Stomach smooth muscle (tissue), 2 donors: ENCODE measurements at regions not wholly inside any gene's neighbourhood (a gene's known extent, or its start where the extent isn't known, plus 50 kb on each side); places are given as distances from the start of the nearest gene placed in this dataset.

ENCODE experiments used
- H3K27ac ChIP-seq: one replicate; pipeline ENCODE4 v1.7.0; 2013; ENCODE audit warnings: mild to moderate bottlenecking, low read length, inconsistent platforms
- H3K27me3 ChIP-seq, 2 donors: one replicate each; pipeline ENCODE4 v1.7.0; 2013; ENCODE audit warnings: low read length in 2 of 2; ENCODE audit not compliant: insufficient read depth in 2 of 2, control insufficient read depth in 1 of 2
- H3K36me3 ChIP-seq, 2 donors: one replicate each; pipeline ENCODE4 v1.7.0; 2013; ENCODE audit warnings: low read length in 2 of 2; ENCODE audit not compliant: control insufficient read depth in 2 of 2, insufficient read depth in 2 of 2
- H3K4me1 ChIP-seq: one replicate; pipeline ENCODE4 v1.7.0; 2013; ENCODE audit warnings: low read length; ENCODE audit not compliant: control insufficient read depth, insufficient read depth
- H3K4me3 ChIP-seq, 2 donors: one replicate each; pipeline ENCODE4 v1.7.0; 2013; ENCODE audit warnings: low read length in 2 of 2
- H3K9ac ChIP-seq, 2 donors: one replicate each; pipeline ENCODE4 v1.7.0; 2013; ENCODE audit warnings: low read length in 2 of 2, mild to moderate bottlenecking in 1 of 2
- H3K9me3 ChIP-seq, 2 donors: one replicate each; pipeline ENCODE4 v1.7.0; 2013; ENCODE audit warnings: low read length in 2 of 2; ENCODE audit not compliant: control insufficient read depth in 2 of 2
- donor health status: healthy.
- donor health status: Pancreatic carcinoma.

- no peak overlapping the region for H3K27ac ChIP-seq
- no peaks in the 10 kb centered on the region for H3K9me3 ChIP-seq
- H3K4me1 ChIP-seq, result no peaks in the 10 kb centered on the region
- H3K27me3 ChIP-seq, result no peaks in the 10 kb centered on the region
- no peak overlapping the region for H3K9ac ChIP-seq
- H3K36me3 ChIP-seq, result no peaks in the 10 kb centered on the region
- H3K4me3 ChIP-seq, result no peak overlapping the region
Measured at GRCh38 chr1:56390934-56391731, 188.2 kb downstream of the PLPP3 start.

- H3K4me3 ChIP-seq, result no peak overlapping the region
- no peaks in the 10 kb centered on the region for H3K9me3 ChIP-seq
- no peaks in the 10 kb centered on the region for H3K4me1 ChIP-seq
- no peaks in the 10 kb centered on the region for H3K27me3 ChIP-seq
- no peaks in the 10 kb centered on the region for H3K36me3 ChIP-seq
- no peak overlapping the region for H3K27ac ChIP-seq
- H3K9ac ChIP-seq, result no peak overlapping the region
Measured at GRCh38 chr1:56390232-56390867, 189.0 kb downstream of the PLPP3 start.

- H3K36me3 ChIP-seq, result no peaks in the 10 kb centered on the region
- H3K4me3 ChIP-seq, result no peak overlapping the region
- H3K27ac ChIP-seq, result no peak overlapping the region
- H3K4me1 ChIP-seq, result no peaks in the 10 kb centered on the region
- no peaks in the 10 kb centered on the region for H3K27me3 ChIP-seq
- no peak overlapping the region for H3K9ac ChIP-seq
- no peaks in the 10 kb centered on the region for H3K9me3 ChIP-seq
Measured at GRCh38 chr1:56389813-56390212, 189.6 kb downstream of the PLPP3 start.

GRCh38 chr1:56387071-56387740, 192.2 kb downstream of the PLPP3 start:
- no peaks in the 10 kb centered on the region for H3K36me3 ChIP-seq
- H3K27ac ChIP-seq, result no peak overlapping the region
- no peaks in the 10 kb centered on the region for H3K4me1 ChIP-seq
- H3K4me3 ChIP-seq, result no peak overlapping the region
- no peak overlapping the region for H3K9ac ChIP-seq
- no peaks in the 10 kb centered on the region for H3K27me3 ChIP-seq
- H3K9me3 ChIP-seq, result no peaks in the 10 kb centered on the region

GRCh38 chr1:56385314-56385713, 194.0 kb downstream of the PLPP3 start:
- Histone ChIP-seq H3K36me3 (no peaks in the 10 kb centered on the region), H3K27ac (no peak overlapping the region), H3K4me3 (no peak overlapping the region), H3K27me3 (no peaks in the 10 kb centered on the region), H3K4me1 (peaks cover 3% of the 10 kb centered on the region), H3K9ac (no peak overlapping the region), H3K9me3 (no peaks in the 10 kb centered on the region)

- Histone ChIP-seq H3K27me3 (no peaks in the 10 kb centered on the region), H3K27ac (no peak overlapping the region), H3K4me3 (no peak overlapping the region)
Measured at GRCh38 chr1:56382929-56383328, 196.4 kb downstream of the PLPP3 start.

GRCh38 chr1:56380531-56380930, 198.8 kb downstream of the PLPP3 start:
- H3K4me3 ChIP-seq, result no peak overlapping the region
- no peak overlapping the region for H3K27ac ChIP-seq
- H3K4me1 ChIP-seq, result peaks cover 41% of the 10 kb centered on the region
- H3K36me3 ChIP-seq, result no peaks in the 10 kb centered on the region
- no peak overlapping the region for H3K9ac ChIP-seq
- no peaks in the 10 kb centered on the region for H3K27me3 ChIP-seq
- no peaks in the 10 kb centered on the region for H3K9me3 ChIP-seq

More at GRCh38 chr1:56382929-56383328, 196.4 kb downstream of the PLPP3 start:
- Histone ChIP-seq H3K36me3 (no peaks in the 10 kb centered on the region), H3K9ac (no peak overlapping the region), H3K4me1 (peaks cover 20% of the 10 kb centered on the region), H3K9me3 (no peaks in the 10 kb centered on the region)

- Histone ChIP-seq H3K9ac (no peak overlapping the region), H3K4me1 (peaks cover 57% of the 10 kb centered on the region), H3K27ac (peak overlapping the region; percentile 37), H3K9me3 (no peaks in the 10 kb centered on the region), H3K4me3 (no peak overlapping the region), H3K36me3 (no peaks in the 10 kb centered on the region), H3K27me3 (no peaks in the 10 kb centered on the region)
Measured at GRCh38 chr1:56378341-56379070, 200.9 kb downstream of the PLPP3 start.

- peak overlapping the region; percentile 37 for H3K27ac ChIP-seq
Measured at GRCh38 chr1:56377431-56377830, 201.9 kb downstream of the PLPP3 start.

GRCh38 chr1:56376188-56376984, 203.0 kb downstream of the PLPP3 start:
- Histone ChIP-seq H3K4me1 (peaks cover 59% of the 10 kb centered on the region), H3K27me3 (no peaks in the 10 kb centered on the region), H3K27ac (peak overlapping the region; percentile 37), H3K9ac (no peak overlapping the region), H3K36me3 (no peaks in the 10 kb centered on the region), H3K4me3 (peak overlapping the region in 1 of 2 donors; percentile 29), H3K9me3 (no peaks in the 10 kb centered on the region)

More at GRCh38 chr1:56377431-56377830, 201.9 kb downstream of the PLPP3 start:
- no peak overlapping the region for H3K9ac ChIP-seq
- no peaks in the 10 kb centered on the region for H3K27me3 ChIP-seq
- H3K4me3 ChIP-seq, result no peak overlapping the region
- no peaks in the 10 kb centered on the region for H3K9me3 ChIP-seq
- H3K36me3 ChIP-seq, result no peaks in the 10 kb centered on the region
- peaks cover 59% of the 10 kb centered on the region for H3K4me1 ChIP-seq
